GM19238 (cell line): ENCODE measurements at regions not wholly inside any gene's neighbourhood (a gene's known extent, or its start where the extent isn't known, plus 50 kb on each side); places are given as distances from the start of the nearest gene placed in this dataset.

ENCODE experiments used
- DNase-seq: peaks from one replicate; pipeline ENCODE4 v3.0.0; 2011; ENCODE audit warnings: low spot score; ENCODE audit not compliant: insufficient read length

GRCh38 chr6:21461844-21462518, 131.6 kb upstream of the SOX4 start:
- DNase-seq: no peak

GRCh38 chr6:21462519-21462852, 131.1 kb upstream of the SOX4 start:
- DNase-seq: no peak

- DNase-seq: no peak
Observed at GRCh38 chr6:21467091-21467490, 126.5 kb upstream of the SOX4 start.

GRCh38 chr6:21468461-21468860, 125.1 kb upstream of the SOX4 start:
- DNase-seq: no peak

GRCh38 chr6:21469213-21469612, 124.3 kb upstream of the SOX4 start:
- no peak for DNase-seq

GRCh38 chr6:21476112-21476511, 117.4 kb upstream of the SOX4 start:
- DNase-seq: no peak

GRCh38 chr6:21478411-21478810, 115.1 kb upstream of the SOX4 start:
- DNase-seq: no peak

GRCh38 chr6:21478883-21479539, 114.5 kb upstream of the SOX4 start:
- DNase-seq: no peak

GRCh38 chr6:21486115-21486514, 107.4 kb upstream of the SOX4 start:
- no peak for DNase-seq

- DNase-seq: no peak
Observed at GRCh38 chr6:21489826-21490225, 103.7 kb upstream of the SOX4 start.

- no peak for DNase-seq
Observed at GRCh38 chr6:21491955-21492354, 101.6 kb upstream of the SOX4 start.

GRCh38 chr6:21494505-21494904, 99.0 kb upstream of the SOX4 start:
- no peak for DNase-seq

GRCh38 chr6:21496196-21496595, 97.4 kb upstream of the SOX4 start:
- DNase-seq: no peak

- DNase-seq: no peak
Observed at GRCh38 chr6:21496706-21497105, 96.8 kb upstream of the SOX4 start.

GRCh38 chr6:21500314-21501020, 93.1 kb upstream of the SOX4 start:
- no peak for DNase-seq

GRCh38 chr6:21501021-21501354, 92.6 kb upstream of the SOX4 start:
- no peak for DNase-seq

GRCh38 chr6:21501815-21502214, 91.7 kb upstream of the SOX4 start:
- DNase-seq: no peak

- DNase-seq: no peak
Observed at GRCh38 chr6:21502682-21503081, 90.9 kb upstream of the SOX4 start.

- no peak for DNase-seq
Observed at GRCh38 chr6:21504790-21505189, 88.8 kb upstream of the SOX4 start.

- no peak for DNase-seq
Observed at GRCh38 chr6:21505574-21505990, 88.0 kb upstream of the SOX4 start.

- DNase-seq: no peak
Observed at GRCh38 chr6:21506126-21506525, 87.4 kb upstream of the SOX4 start.

- no peak for DNase-seq
Observed at GRCh38 chr6:21507811-21508210, 85.7 kb upstream of the SOX4 start.

GRCh38 chr6:21508753-21509152, 84.8 kb upstream of the SOX4 start:
- no peak for DNase-seq
